IMR-90 (cell line): ENCODE measurements at regions not wholly inside any gene's neighbourhood (a gene's known extent, or its start where the extent isn't known, plus 50 kb on each side); places are given as distances from the start of the nearest gene placed in this dataset.
"Not testable (repeated sequence)": the region's sequence is repeated elsewhere in the genome, so short reads cannot be mapped to it uniquely, and the experiment has no call there.

Source experiments
- BHLHE40 ChIP-seq: fragments of 150-350 bp; IDR thresholded peaks from 2 replicates; pipeline ENCODE4 v1.6.1; 2016; ENCODE audit warnings: mild to moderate bottlenecking, low read depth, low read length
- CEBPB ChIP-seq: IDR thresholded peaks from 2 replicates; pipeline ENCODE4 v1.6.1; 2012; ENCODE audit warnings: low read depth, low read length, improper control_type of control experiment
- CHD1 ChIP-seq: IDR thresholded peaks from 2 replicates; pipeline ENCODE4 v1.6.1; 2012; ENCODE audit warnings: low read depth, low read length, improper control_type of control experiment
- CTCF ChIP-seq: conservative IDR thresholded peaks from 2 replicates; pipeline ENCODE4 v1.5.1; 2012; ENCODE audit warnings: mild to moderate bottlenecking, low read depth, low read length, improper control_type of control experiment
- FOS ChIP-seq: fragments of 150-350 bp; IDR thresholded peaks from 2 replicates; pipeline ENCODE4 v1.6.1; 2016; ENCODE audit warnings: low read depth, low read length
- MAZ ChIP-seq: IDR thresholded peaks from 2 replicates; pipeline ENCODE4 v1.6.1; 2012; ENCODE audit warnings: low read depth, mild to moderate bottlenecking, low read length, improper control_type of control experiment, moderate library complexity, borderline replicate concordance
- NFE2L2 ChIP-seq: fragments of 150-350 bp; IDR thresholded peaks from 2 replicates; pipeline ENCODE4 v1.6.1; 2016; ENCODE audit warnings: low read depth, mild to moderate bottlenecking, low read length
- POLR2A ChIP-seq: IDR thresholded peaks from 2 replicates; pipeline ENCODE4 v1.6.1; 2012; ENCODE audit warnings: mild to moderate bottlenecking, low read depth, low read length
- RAD21 ChIP-seq: IDR thresholded peaks from 2 replicates; pipeline ENCODE4 v1.6.1; 2012; ENCODE audit warnings: low read length, improper control_type of control experiment
- RCOR1 ChIP-seq: IDR thresholded peaks from 2 replicates; pipeline ENCODE4 v1.6.1; 2012; ENCODE audit warnings: mild to moderate bottlenecking, low read length, improper control_type of control experiment; ENCODE audit not compliant: insufficient replicate concordance
- RFX5 ChIP-seq: IDR thresholded peaks from 2 replicates; pipeline ENCODE4 v1.8.0; 2012; ENCODE audit warnings: low read depth, mild to moderate bottlenecking, low read length, moderate library complexity

- TF ChIP-seq RAD21, CTCF, BHLHE40, FOS, POLR2A, RCOR1, NFE2L2, CEBPB, MAZ, RFX5, CHD1: not testable (repeated sequence)
Observed at GRCh38 chr3:177353879-177354278, 156.6 kb upstream of the TBL1XR1 start.
